T-helper 2 cell (primary cell): ENCODE measurements at regions not wholly inside any gene's neighbourhood (a gene's known extent, or its start where the extent isn't known, plus 50 kb on each side); places are given as distances from the start of the nearest gene placed in this dataset.
"Not testable (repeated sequence)": the region's sequence is repeated elsewhere in the genome, so short reads cannot be mapped to it uniquely, and the experiment has no call there.

Experiments
- DNase-seq, 5 experiments: peaks; one replicate each; pipeline versions ENCODE4 v3.0.0 to v3.0.0-alpha.2; 2012 to 2022

DNA sequence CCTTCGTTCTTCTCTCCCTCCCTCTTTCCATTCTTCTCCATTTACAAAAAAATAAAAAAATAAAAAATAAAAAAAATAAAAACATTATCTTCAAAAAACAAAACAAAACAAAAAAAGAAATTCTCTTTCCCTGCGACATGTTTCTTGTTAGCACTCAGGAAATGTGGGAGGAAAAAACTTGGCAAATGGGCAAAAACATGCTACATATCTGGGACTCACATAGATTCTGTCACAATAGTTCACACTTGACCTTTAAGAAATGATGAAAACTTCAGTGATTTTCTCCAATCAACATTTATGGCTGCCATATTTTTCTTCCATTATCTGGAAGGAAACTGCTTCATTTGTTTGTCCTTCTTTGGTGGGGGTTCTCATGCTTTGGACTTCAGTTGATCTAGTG is 109.3 kb downstream of the PRKAB2 start:
- no peak for DNase-seq

DNA sequence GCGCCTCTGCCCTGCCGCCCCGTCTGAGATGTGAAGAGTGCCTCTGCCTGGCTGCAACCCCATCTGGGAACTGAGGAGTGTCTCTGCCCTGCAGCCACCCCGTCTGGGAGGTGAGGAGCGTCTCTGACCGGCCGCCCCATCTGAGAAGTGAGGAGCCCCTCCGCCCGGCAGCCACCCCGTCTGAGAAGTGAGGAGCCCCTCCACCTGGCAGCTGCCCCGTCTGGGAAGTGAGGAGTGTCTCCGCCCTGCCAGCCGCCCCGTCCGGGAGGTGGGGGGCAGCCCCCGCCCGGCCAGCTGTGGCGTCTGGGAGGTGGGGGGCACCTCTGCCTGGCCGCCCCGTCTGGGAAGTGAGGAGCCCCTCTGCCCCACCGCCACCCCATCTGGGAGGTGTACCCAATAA is 110.4 kb downstream of the PRKAB2 start:
- not testable (repeated sequence) for DNase-seq

DNA sequence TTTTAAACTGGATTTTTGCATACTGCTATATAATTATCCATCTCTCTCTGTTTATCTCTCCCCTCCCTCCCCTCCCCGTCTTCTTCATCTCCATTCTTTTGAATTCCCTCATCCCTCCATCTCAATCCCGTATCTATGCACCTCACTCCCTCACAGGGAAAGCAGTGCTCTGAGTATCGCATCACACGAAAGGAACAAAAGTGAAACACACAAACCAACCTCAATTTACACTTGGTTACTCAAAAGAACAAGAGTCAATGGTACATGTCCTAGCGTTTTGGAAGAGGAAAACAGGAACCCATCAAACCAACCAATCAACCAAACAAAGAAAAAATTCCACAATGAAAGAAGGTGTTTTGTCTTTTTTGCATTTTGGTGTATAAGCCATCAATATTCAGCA is 115.1 kb downstream of the NBPF12 start:
- no peak for DNase-seq

DNA sequence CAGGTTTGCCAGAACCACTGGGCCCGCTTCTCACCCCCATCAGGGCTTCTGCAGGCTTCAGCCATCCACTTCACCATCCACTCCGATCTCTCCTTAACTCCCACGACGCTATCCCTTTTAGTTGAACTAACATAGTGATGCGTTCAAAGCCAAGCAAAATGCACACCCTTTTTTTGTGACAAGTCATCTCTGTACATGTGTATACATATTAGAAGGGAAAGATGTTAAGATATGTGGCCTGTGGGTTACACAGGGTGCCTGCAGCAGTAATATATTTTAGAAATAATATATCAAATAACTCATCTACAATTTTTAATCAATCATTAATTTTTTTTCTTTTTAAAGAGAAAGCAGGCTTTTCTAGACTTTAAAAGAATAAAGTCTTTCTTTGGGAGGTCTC is 114.6 kb downstream of the NBPF12 start:
- DNase-seq, result peak in 1 of 5 experiments; percentile 26

DNA sequence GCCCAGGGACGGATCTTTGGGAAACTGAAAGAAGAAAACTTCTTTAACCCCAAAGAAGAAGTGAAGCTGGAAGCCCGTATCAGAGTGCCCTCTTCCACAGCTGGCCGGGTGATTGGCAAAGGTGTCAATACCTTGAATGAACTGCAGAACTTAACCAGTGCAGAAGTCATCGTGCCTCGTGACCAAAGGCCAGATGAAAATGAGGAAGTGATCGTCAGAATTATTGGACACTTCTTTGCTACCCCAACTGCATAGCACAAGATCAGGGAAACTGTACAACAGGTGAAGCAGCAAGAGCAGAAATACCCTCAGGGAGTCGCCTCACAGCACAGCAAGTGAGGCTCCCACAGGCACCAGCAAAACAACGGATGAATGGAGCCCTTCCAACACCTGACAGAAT is 114.0 kb downstream of the NBPF12 start:
- DNase-seq, result no peak

DNA sequence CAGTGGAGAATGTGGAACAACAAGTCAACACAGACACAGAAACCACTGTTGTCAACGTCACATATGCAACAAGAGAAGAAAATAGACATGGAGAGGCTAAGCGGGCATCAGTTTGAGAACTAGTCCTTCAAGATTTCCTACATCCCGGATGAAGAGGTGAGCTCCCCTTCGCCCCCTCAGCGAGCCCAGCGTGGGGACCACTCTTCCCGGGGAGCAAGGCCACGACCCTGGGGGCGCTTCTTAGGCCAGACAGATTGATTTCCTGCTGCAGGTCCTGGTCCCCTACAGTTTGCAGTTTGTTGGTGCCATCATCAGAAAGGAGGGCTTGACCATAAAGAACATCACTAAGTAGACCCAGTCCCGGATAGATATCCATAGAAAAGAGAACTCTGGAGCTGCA is 113.0 kb downstream of the NBPF12 start:
- DNase-seq, result no peak

DNA sequence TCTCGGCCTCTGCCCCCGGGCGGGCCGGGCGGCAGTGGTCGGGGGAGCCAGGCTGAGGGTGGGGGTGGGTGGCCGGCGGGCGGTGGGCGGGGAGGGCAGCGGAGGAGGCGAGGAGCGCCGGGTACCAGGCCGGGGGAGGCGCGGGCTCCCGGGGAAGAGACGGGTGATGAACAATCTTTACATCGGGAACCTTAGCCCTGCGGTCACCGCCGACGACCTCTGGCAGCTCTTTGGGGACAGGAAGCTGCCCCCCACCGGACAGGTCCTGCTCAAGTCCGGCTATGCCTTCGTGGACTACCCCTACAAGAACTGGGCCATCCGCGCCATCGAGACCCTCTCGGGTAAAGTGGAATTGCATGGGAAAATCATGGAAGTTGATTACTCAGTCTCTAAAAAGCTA is 112.5 kb downstream of the NBPF12 start:
- no peak for DNase-seq

DNA sequence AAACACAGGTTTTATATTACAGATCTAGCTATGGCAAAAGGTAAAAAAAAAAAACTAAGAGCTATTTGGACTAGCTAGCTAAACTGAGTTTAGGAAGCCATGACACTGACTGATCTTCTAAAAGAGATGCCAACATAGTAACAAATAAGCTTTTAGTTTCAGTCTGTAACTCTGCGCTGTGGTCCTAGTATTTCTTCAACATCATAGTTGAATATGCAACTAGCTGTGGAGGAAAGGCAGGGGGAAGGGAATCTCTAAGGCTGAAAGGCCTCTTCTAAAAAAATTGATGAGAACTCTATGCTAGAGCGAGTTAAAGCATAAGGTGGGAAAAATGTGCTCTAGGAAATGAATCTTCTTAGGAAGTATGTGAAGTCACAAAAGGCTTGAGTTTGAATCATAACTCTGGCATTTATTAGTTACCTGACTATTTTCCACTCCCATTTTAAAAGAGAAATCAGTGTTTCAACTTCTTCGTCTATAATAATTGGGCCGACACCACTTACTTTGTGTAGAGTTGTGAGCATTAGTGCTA is 108.8 kb downstream of the NBPF12 start:
- not testable (repeated sequence) for DNase-seq

DNA sequence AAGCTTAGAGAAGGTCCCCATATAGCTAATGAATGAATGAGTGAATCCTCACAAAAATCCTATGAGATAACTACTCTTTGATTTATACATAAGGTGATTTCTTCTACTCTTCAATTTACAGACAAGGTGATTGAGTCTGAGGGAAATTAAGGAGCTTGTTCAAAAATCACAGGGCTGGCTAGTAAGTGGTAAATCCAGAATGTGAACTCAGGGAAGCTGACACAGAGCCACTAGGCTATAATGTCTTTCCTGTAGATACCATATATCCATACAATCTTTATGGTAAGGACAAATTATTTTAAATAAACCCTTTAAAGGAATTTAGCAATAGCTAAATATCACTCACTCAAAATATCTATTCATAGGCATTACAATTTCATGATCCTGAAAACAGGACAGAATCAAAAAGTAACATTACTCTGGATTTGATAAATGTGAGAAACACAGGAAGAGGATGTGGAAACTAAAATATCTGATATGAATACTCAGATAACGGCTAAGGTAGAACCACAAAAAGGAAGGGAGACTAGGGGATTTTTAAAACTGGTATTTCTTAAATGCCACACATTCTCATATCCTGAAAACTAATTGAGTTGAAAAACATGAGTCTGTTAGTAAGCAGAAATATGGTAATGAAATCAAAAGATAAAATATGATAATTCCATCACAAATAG is 108.2 kb downstream of the NBPF12 start:
- DNase-seq, result peak in 1 of 5 experiments; percentile 75
